A549 (cell line): ENCODE measurements at regions not wholly inside any gene's neighbourhood (a gene's known extent, or its start where the extent isn't known, plus 50 kb on each side); places are given as distances from the start of the nearest gene placed in this dataset.
A peak's percentile ranks its signal among the peaks of the same experiment; 100 is the strongest.
"Not testable (repeated sequence)": the region's sequence is repeated elsewhere in the genome, so short reads cannot be mapped to it uniquely, and the experiment has no call there.

Experiments used
- ATAC-seq, 2 experiments: fragments of 200-7000 bp in 1 of 2; fragments of >200 bp in 1 of 2; cut with Nextera tagmentation in 1 of 2; cut with Tn5 transposase in 1 of 2; 3 replicates each; pipeline versions ENCODE4 v1.8.0 to v1.9.1; 2018 to 2020; ENCODE audit warnings: mild to moderate bottlenecking in 1 of 2, moderate library complexity in 1 of 2
- CTCF ChIA-PET: fragments of 300-600 bp; sonication (Branson Sonifier 250); formaldehyde crosslinking; extraction: SDS; loops from one replicate; lab custom pipeline; 2021; ENCODE audit warnings: antibody characterized with exemption, inconsistent platforms; lab: Yijun Ruan, JAX
- POLR2A ChIA-PET: fragments of 350-600 bp; formaldehyde crosslinking; extraction: SDS; loops from one replicate; lab custom pipeline; 2021; ENCODE audit warnings: antibody characterized with exemption, inconsistent platforms; lab: Yijun Ruan, JAX
- DNase-seq, 2 experiments: peaks; one replicate each; pipeline versions ENCODE4 v3.0.0 to v3.0.0-alpha.2; 2011 to 2016; ENCODE audit warnings: low read depth in 1 of 2, low spot score in 1 of 2
- FAIRE-seq: peaks from 2 replicates; lab custom pipeline; 2011; peaks lifted over from hg19 to GRCh38; lab: Jason Lieb, UNC
- H3K27ac ChIP-seq, 2 experiments: fragments of >200 bp; sonication (Bioruptor Twin); formaldehyde crosslinking; 3 replicates each; pipeline ENCODE4 v1.5.1; 2016 to 2017
- H3K4me1 ChIP-seq: fragments of >200 bp; sonication (Bioruptor Twin); formaldehyde crosslinking; 3 replicates; pipeline ENCODE4 v1.6.1; 2016
- H3K4me2 ChIP-seq: fragments of >200 bp; sonication (Bioruptor Twin); formaldehyde crosslinking; 3 replicates; pipeline ENCODE4 v1.6.1; 2016
- H3K4me3 ChIP-seq: fragments of >200 bp; sonication (Bioruptor Twin); formaldehyde crosslinking; 3 replicates; pipeline ENCODE4 v1.5.1; 2016
- H3K9me3 ChIP-seq: fragments of >200 bp; sonication (Bioruptor Twin); formaldehyde crosslinking; 3 replicates; pipeline ENCODE4 v1.6.1; 2016
- CBX2 ChIP-seq: fragments of 200-600 bp; sonication (generic); IDR thresholded peaks from 2 replicates; pipeline ENCODE4 v1.6.1; 2016; ENCODE audit warnings: low read depth, mild to moderate bottlenecking, borderline replicate concordance
- CEBPB ChIP-seq, 2 experiments: fragments of >200 bp in 1 of 2; sonication (Bioruptor Twin) in 1 of 2; formaldehyde crosslinking in 1 of 2; IDR thresholded peaks; 2 replicates each; pipeline ENCODE4 v1.6.1; 2012 to 2016
- CHD2 ChIP-seq: fragments of 150-350 bp; IDR thresholded peaks from 2 replicates; pipeline ENCODE4 v1.6.1; 2014; ENCODE audit warnings: low read length; ENCODE audit not compliant: partially characterized antibody
- CHD4 ChIP-seq: fragments of 200-600 bp; sonication (generic); IDR thresholded peaks from 2 replicates; pipeline ENCODE4 v1.6.1; 2016; ENCODE audit warnings: antibody characterized with exemption, mild to moderate bottlenecking, borderline replicate concordance
- EHMT2 ChIP-seq: fragments of 200-600 bp; sonication (generic); IDR thresholded peaks from 2 replicates; pipeline ENCODE4 v1.6.1; 2016; ENCODE audit warnings: antibody characterized with exemption, low read depth, mild to moderate bottlenecking, moderate library complexity
- EP300 ChIP-seq, 2 experiments: fragments of >200 bp; sonication (Bioruptor Twin); formaldehyde crosslinking; IDR thresholded peaks; 2 replicates in 1 of 2; 3 replicates in 1 of 2; pipeline ENCODE4 v1.6.1; 2016 to 2017
- ESRRA ChIP-seq: fragments of 150-350 bp; IDR thresholded peaks from 2 replicates; pipeline ENCODE4 v1.6.1; 2014; ENCODE audit warnings: mild to moderate bottlenecking, low read length, borderline replicate concordance
- FOSL2 ChIP-seq, 2 experiments: fragments of 450-650 bp in 1 of 2; fragments of >200 bp in 1 of 2; sonication (Bioruptor Twin) in 1 of 2; formaldehyde crosslinking; IDR thresholded peaks; 2 replicates each; pipeline versions ENCODE4 v1.5.0 to v1.6.1; 2016 to 2020; ENCODE audit warnings: mild to moderate bottlenecking in 1 of 2, moderate library complexity in 1 of 2
- FOXS1 ChIP-seq: fragments of 250-450 bp; sonication (Bioruptor Pico); IDR thresholded peaks from 2 replicates; pipeline ENCODE4 v1.5.0; 2020; ENCODE audit warnings: mild to moderate bottlenecking, moderate library complexity
- GATA3 ChIP-seq: IDR thresholded peaks from 2 replicates; pipeline ENCODE4 v1.6.1; 2012; ENCODE audit warnings: borderline replicate concordance
- HMGXB4 ChIP-seq: fragments of 250-450 bp; sonication (Bioruptor Pico); IDR thresholded peaks from 2 replicates; pipeline ENCODE4 v1.5.0; 2021; ENCODE audit warnings: mild to moderate bottlenecking, moderate library complexity, borderline replicate concordance
- HOXB13 ChIP-seq: fragments of 250-450 bp; sonication (Bioruptor Pico); IDR thresholded peaks from 2 replicates; pipeline ENCODE4 v1.5.0; 2020; ENCODE audit warnings: low read depth, mild to moderate bottlenecking, moderate library complexity
- JUN ChIP-seq, 2 experiments: fragments of >200 bp; sonication (Bioruptor Twin); formaldehyde crosslinking; IDR thresholded peaks; 2 replicates in 1 of 2; 3 replicates in 1 of 2; pipeline ENCODE4 v1.6.1; 2016 to 2017
- KDM1A ChIP-seq: fragments of 200-600 bp; sonication (generic); IDR thresholded peaks from 2 replicates; pipeline ENCODE4 v1.6.1; 2016; ENCODE audit warnings: low read depth, mild to moderate bottlenecking
- KDM5A ChIP-seq: fragments of 200-600 bp; sonication (generic); IDR thresholded peaks from 2 replicates; pipeline ENCODE4 v1.6.1; 2016; ENCODE audit warnings: antibody characterized with exemption, mild to moderate bottlenecking
- MAX ChIP-seq: IDR thresholded peaks from 2 replicates; pipeline ENCODE4 v1.6.1; 2012
- MAZ ChIP-seq: fragments of 150-350 bp; IDR thresholded peaks from 2 replicates; pipeline ENCODE4 v1.6.1; 2014; ENCODE audit warnings: antibody characterized with exemption, low read depth, low read length, borderline replicate concordance
- NFE2L2 ChIP-seq: fragments of 150-350 bp; conservative IDR thresholded peaks from 2 replicates; pipeline ENCODE4 v1.6.1; 2014; ENCODE audit warnings: low read length
- NR3C1 ChIP-seq: fragments of >200 bp; sonication (Bioruptor Twin); formaldehyde crosslinking; IDR thresholded peaks from 3 replicates; pipeline ENCODE4 v1.6.1; 2017
- POLR2A ChIP-seq: IDR thresholded peaks from 2 replicates; pipeline ENCODE4 v1.6.1; 2012; ENCODE audit warnings: mild to moderate bottlenecking, low read length
- RAD21 ChIP-seq, 2 experiments: fragments of >200 bp in 1 of 2; sonication (Bioruptor Twin) in 1 of 2; formaldehyde crosslinking in 1 of 2; IDR thresholded peaks in 1 of 2; conservative IDR thresholded peaks in 1 of 2; 2 replicates in 1 of 2; 3 replicates in 1 of 2; pipeline ENCODE4 v1.6.1; 2012 to 2018; ENCODE audit warnings: inconsistent platforms in 1 of 2
- RFX5 ChIP-seq: fragments of 450-650 bp; IDR thresholded peaks from 2 replicates; pipeline ENCODE4 v1.7.1; 2014; ENCODE audit warnings: antibody characterized with exemption, mild to moderate bottlenecking, moderate library complexity
- SMC3 ChIP-seq: fragments of >200 bp; sonication (Bioruptor Twin); formaldehyde crosslinking; IDR thresholded peaks from 3 replicates; pipeline ENCODE4 v1.6.1; 2018; ENCODE audit warnings: inconsistent platforms
- TP53 ChIP-seq: fragments of 250-450 bp; sonication (Bioruptor Pico); IDR thresholded peaks from 2 replicates; pipeline ENCODE4 v1.5.0; 2021; ENCODE audit warnings: mild to moderate bottlenecking, moderate library complexity
- ZFP36 ChIP-seq: fragments of 450-650 bp; IDR thresholded peaks from 2 replicates; pipeline ENCODE4 v1.6.1; 2014; ENCODE audit warnings: borderline replicate concordance; ENCODE audit not compliant: partially characterized antibody
- WGBS: methylation state at CpG from one replicate; pipeline ENCODE4 v1.1.6; 2017; ENCODE audit errors: missing lambda C conversion rate; 5-methylcytosine and 5-hydroxymethylcytosine counted together
- TF ChIP-seq, protein P1 (sequence below): fragments of >200 bp; sonication (Bioruptor Twin); formaldehyde crosslinking; IDR thresholded peaks from 3 replicates; pipeline ENCODE4 v1.6.1; 2016
- TF ChIP-seq, protein P2 (sequence below): fragments of >200 bp; sonication (Bioruptor Twin); formaldehyde crosslinking; IDR thresholded peaks from 3 replicates; pipeline ENCODE4 v1.5.1; 2016

- Histone ChIP-seq H3K4me1 (no peaks in the 10 kb centered on the region), H3K4me2 (no peak overlapping the region), H3K27ac (no peak overlapping the region), H3K9me3 (no peaks in the 10 kb centered on the region), H3K4me3 (no peak overlapping the region)
- TF ChIP-seq EHMT2 (no peak), RFX5 (no peak), JUN (IDR thresholded peaks at IDR 0.05) (no peak), CBX2 (no peak), HMGXB4 (CRISPR knock-in tag) (no peak), MAX (no peak), KDM5A (no peak), NFE2L2 (no peak), NR3C1 (no peak), KDM1A (no peak), MAZ (no peak), ZFP36 (no peak), FOSL2 (IDR thresholded peaks at IDR 0.05) (no peak), FOSL2 (CRISPR knock-in tag; IDR thresholded peaks at IDR 0.05) (no peak), POLR2A (no peak), CHD4 (no peak), TP53 (no peak), RAD21 (conservative IDR thresholded peaks at IDR 0.05 in 1 of 2, IDR thresholded peaks at IDR 0.05 in 1 of 2) (no peak), FOXS1 (no peak)
- POLR2A ChIA-PET: no interaction called here
- 47% methylated on average over 7 of the region's 7 CpGs for WGBS
- FAIRE-seq (no peak), ATAC-seq (no peak), DNase-seq (no peak)
- CTCF ChIA-PET: no interaction called here
Observed at GRCh38 chr15:57806003-57806402, 99.5 kb downstream of the POLR2M start.

DNA sequence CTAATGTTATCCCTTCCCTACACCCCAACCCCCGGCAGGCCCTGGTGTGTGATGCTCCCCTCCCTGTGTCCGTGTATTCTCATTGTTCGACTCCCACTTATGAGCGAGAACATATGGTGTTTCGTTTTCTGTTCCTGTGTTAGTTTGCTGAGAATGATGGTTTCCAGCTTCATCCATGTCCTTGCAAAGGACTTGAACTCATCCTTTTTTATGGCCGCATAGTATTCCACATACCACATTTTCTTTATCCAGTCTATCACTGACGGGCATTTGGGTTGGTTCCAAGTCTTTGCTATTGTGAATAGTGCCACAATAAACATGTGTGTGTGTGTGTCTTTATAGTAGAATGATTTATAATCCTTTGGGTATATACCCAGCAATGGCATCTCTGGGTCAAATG, 102.8 kb downstream of the POLR2M start:
- DNase-seq, FAIRE-seq, H3K9me3 ChIP-seq, POLR2A ChIA-PET, H3K27ac ChIP-seq, H3K4me1 ChIP-seq, ATAC-seq, H3K4me3 ChIP-seq, H3K4me2 ChIP-seq, CTCF ChIA-PET: not testable (repeated sequence)
- WGBS: 44% methylated on average over 7 of the region's 7 CpGs

- WGBS: 19% methylated on average over 6 of the region's 6 CpGs
- H3K27ac ChIP-seq: no peak overlapping the region
- TF ChIP-seq, protein P1, sequence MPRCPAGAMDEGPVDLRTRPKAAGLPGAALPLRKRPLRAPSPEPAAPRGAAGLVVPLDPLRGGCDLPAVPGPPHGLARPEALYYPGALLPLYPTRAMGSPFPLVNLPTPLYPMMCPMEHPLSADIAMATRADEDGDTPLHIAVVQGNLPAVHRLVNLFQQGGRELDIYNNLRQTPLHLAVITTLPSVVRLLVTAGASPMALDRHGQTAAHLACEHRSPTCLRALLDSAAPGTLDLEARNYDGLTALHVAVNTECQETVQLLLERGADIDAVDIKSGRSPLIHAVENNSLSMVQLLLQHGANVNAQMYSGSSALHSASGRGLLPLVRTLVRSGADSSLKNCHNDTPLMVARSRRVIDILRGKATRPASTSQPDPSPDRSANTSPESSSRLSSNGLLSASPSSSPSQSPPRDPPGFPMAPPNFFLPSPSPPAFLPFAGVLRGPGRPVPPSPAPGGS: no peak
- TF ChIP-seq MAX (no peak), EP300 (IDR thresholded peaks at IDR 0.05) (no peak), FOXS1 (no peak), FOSL2 (IDR thresholded peaks at IDR 0.05) (no peak), FOSL2 (CRISPR knock-in tag; IDR thresholded peaks at IDR 0.05) (no peak), MAZ (no peak), GATA3 (no peak), HOXB13 (CRISPR knock-in tag) (no peak), NR3C1 (no peak), CHD2 (no peak), NFE2L2 (no peak), CBX2 (no peak), SMC3 (no peak), KDM1A (no peak), EHMT2 (no peak), RAD21 (conservative IDR thresholded peaks at IDR 0.05 in 1 of 2, IDR thresholded peaks at IDR 0.05 in 1 of 2) (no peak), CEBPB (IDR thresholded peaks at IDR 0.05) (no peak), TP53 (no peak), ESRRA (no peak)
- TF ChIP-seq, protein P2, sequence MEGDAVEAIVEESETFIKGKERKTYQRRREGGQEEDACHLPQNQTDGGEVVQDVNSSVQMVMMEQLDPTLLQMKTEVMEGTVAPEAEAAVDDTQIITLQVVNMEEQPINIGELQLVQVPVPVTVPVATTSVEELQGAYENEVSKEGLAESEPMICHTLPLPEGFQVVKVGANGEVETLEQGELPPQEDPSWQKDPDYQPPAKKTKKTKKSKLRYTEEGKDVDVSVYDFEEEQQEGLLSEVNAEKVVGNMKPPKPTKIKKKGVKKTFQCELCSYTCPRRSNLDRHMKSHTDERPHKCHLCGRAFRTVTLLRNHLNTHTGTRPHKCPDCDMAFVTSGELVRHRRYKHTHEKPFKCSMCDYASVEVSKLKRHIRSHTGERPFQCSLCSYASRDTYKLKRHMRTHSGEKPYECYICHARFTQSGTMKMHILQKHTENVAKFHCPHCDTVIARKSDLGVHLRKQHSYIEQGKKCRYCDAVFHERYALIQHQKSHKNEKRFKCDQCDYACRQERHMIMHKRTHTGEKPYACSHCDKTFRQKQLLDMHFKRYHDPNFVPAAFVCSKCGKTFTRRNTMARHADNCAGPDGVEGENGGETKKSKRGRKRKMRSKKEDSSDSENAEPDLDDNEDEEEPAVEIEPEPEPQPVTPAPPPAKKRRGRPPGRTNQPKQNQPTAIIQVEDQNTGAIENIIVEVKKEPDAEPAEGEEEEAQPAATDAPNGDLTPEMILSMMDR: no peak
- TF ChIP-seq, all 56 proteins: peak for 0
- Histone ChIP-seq H3K4me1 (no peaks in the 10 kb centered on the region), H3K9me3 (no peaks in the 10 kb centered on the region; the same call in 2 of the 3 replicates), H3K4me2 (no peak overlapping the region), H3K4me3 (no peak overlapping the region)
- no peak for FAIRE-seq
- POLR2A ChIA-PET: no interaction called here
- DNase-seq: no peak
- CTCF ChIA-PET: interaction anchor here (0.7 kb wide), 1 partner anchor 255 kb away, joined by 3 read pairs; no protein-coding TSS in a partner anchor
- ATAC-seq: peak in 1 of 2 experiments; percentile 50; a peak in 2 of 6 replicates
Observed at GRCh38 chr15:57816599-57816998, 110.1 kb downstream of the POLR2M start.
